Nephron progenitor cell (in vitro differentiated cells): ENCODE measurements at regions not wholly inside any gene's neighbourhood (a gene's known extent, or its start where the extent isn't known, plus 50 kb on each side); places are given as distances from the start of the nearest gene placed in this dataset.

Source experiments
- DNase-seq: peaks from one replicate; pipeline ENCODE4 v3.0.0; 2021
- H3K27ac Mint-ChIP-seq: 2 replicates; pipeline ENCODE4 v1.8.0; 2021; ENCODE audit warnings: mild to moderate bottlenecking, moderate library complexity, mixed read lengths
- H3K27me3 Mint-ChIP-seq: 2 replicates; pipeline ENCODE4 v1.8.0; 2021; ENCODE audit warnings: mild to moderate bottlenecking, low read depth, mixed read lengths; ENCODE audit not compliant: poor library complexity
- H3K36me3 Mint-ChIP-seq: 2 replicates; pipeline ENCODE4 v1.8.0; 2021; ENCODE audit warnings: low read depth, mixed read lengths
- H3K4me1 Mint-ChIP-seq: 2 replicates; pipeline ENCODE4 v1.8.0; 2021; ENCODE audit warnings: mixed read lengths
- H3K4me3 Mint-ChIP-seq: 2 replicates; pipeline ENCODE4 v1.8.0; 2021; ENCODE audit warnings: mild to moderate bottlenecking, moderate library complexity, mixed read lengths
- H3K9me3 Mint-ChIP-seq: 2 replicates; pipeline ENCODE4 v1.8.0; 2021; ENCODE audit warnings: mild to moderate bottlenecking, moderate library complexity, mixed read lengths
- TF ChIP-seq, protein P1 (sequence below): fragments of 200-600 bp; sonication (generic); IDR thresholded peaks from 2 replicates; pipeline ENCODE4 v1.5.0; 2021; ENCODE audit warnings: antibody characterized with exemption

- Mint-ChIP-seq H3K4me3 (no peak overlapping the region), H3K27me3 (peaks cover 3% of the 10 kb centered on the region), H3K4me1 (peaks cover 6% of the 10 kb centered on the region), H3K27ac (no peak overlapping the region), H3K9me3 (peaks cover 22% of the 10 kb centered on the region), H3K36me3 (peaks cover 3% of the 10 kb centered on the region)
- TF ChIP-seq, protein P1, sequence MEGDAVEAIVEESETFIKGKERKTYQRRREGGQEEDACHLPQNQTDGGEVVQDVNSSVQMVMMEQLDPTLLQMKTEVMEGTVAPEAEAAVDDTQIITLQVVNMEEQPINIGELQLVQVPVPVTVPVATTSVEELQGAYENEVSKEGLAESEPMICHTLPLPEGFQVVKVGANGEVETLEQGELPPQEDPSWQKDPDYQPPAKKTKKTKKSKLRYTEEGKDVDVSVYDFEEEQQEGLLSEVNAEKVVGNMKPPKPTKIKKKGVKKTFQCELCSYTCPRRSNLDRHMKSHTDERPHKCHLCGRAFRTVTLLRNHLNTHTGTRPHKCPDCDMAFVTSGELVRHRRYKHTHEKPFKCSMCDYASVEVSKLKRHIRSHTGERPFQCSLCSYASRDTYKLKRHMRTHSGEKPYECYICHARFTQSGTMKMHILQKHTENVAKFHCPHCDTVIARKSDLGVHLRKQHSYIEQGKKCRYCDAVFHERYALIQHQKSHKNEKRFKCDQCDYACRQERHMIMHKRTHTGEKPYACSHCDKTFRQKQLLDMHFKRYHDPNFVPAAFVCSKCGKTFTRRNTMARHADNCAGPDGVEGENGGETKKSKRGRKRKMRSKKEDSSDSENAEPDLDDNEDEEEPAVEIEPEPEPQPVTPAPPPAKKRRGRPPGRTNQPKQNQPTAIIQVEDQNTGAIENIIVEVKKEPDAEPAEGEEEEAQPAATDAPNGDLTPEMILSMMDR: no peak
- no peak for DNase-seq
These were observed 172.8 kb downstream of the NHLRC3 start for GRCh38 chr13:39210961-39211534.

DNA sequence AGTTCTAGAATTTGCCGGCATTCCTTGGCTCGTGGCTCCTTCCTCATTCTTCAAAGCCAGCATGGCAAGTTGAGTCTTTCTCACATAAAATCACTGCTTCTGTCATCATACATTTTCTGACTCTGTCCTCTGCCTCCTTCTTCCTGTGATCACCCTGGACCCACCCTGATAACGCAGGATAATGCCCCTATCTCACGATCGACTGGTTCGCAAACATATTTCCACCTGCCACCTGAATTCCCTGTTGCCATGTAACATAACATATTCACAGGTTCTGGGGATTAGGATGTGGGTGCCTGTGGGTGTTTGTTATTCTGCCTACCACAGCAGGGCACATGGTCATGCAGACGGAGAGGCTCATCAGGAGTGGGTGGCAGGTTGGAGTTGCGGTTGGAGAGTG, 177.7 kb downstream of the NHLRC3 start:
- Mint-ChIP-seq H3K4me3 (no peak overlapping the region), H3K9me3 (peaks cover 21% of the 10 kb centered on the region), H3K27me3 (no peaks in the 10 kb centered on the region), H3K27ac (no peak overlapping the region), H3K4me1 (peaks cover 6% of the 10 kb centered on the region), H3K36me3 (peaks cover 4% of the 10 kb centered on the region)
- TF ChIP-seq, protein P1: no peak
- DNase-seq: no peak

GRCh38 chr13:39217471-39217870, 179.2 kb downstream of the NHLRC3 start:
- no peak for DNase-seq
- Mint-ChIP-seq H3K36me3 (peaks cover 4% of the 10 kb centered on the region), H3K4me3 (no peak overlapping the region), H3K27ac (no peak overlapping the region), H3K27me3 (no peaks in the 10 kb centered on the region), H3K9me3 (peaks cover 33% of the 10 kb centered on the region), H3K4me1 (peaks cover 6% of the 10 kb centered on the region)
- TF ChIP-seq, protein P1: no peak

DNA sequence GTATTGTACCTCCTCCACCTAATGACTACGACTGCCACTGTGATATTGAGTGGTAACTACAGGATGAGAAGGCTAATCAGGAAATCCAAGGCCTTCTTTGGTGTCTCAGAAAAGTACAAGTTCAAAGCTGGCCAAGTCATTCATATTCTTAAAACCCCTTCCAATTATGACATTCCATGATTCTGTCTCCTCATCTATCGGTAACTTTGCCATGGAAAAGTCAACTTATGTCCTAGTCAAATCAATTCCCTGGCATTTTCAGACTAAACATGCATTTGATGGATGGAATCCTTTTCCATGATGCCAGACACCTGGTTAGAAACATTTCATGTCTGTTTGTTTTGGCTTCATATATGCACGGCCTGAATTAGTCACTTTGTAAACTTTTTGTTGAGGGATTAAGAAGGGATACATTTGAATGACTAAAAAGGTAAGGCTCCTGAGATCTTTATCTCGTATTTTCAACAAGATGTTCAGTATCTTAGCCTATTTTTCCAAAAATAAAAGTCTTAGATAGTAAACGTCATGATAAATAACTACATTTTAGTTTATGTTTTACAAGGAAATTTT, 186.5 kb downstream of the NHLRC3 start:
- H3K27me3 Mint-ChIP-seq: peaks cover 2% of the 10 kb centered on the region

GRCh38 chr13:39225860-39226259, 187.6 kb downstream of the NHLRC3 start:
- Mint-ChIP-seq H3K9me3 (peaks cover 24% of the 10 kb centered on the region), H3K27me3 (peaks cover 2% of the 10 kb centered on the region), H3K27ac (peak overlapping the region; percentile 34), H3K36me3 (no peaks in the 10 kb centered on the region), H3K4me3 (no peak overlapping the region), H3K4me1 (no peaks in the 10 kb centered on the region)
- TF ChIP-seq, protein P1: no peak
- DNase-seq: no peak

More for the DNA sequence above, 186.5 kb downstream of the NHLRC3 start:
- no peak for DNase-seq
- Mint-ChIP-seq H3K27ac (no peak overlapping the region), H3K9me3 (peaks cover 34% of the 10 kb centered on the region), H3K4me1 (no peaks in the 10 kb centered on the region), H3K36me3 (no peaks in the 10 kb centered on the region), H3K4me3 (no peak overlapping the region)
- TF ChIP-seq, protein P1: no peak

DNA sequence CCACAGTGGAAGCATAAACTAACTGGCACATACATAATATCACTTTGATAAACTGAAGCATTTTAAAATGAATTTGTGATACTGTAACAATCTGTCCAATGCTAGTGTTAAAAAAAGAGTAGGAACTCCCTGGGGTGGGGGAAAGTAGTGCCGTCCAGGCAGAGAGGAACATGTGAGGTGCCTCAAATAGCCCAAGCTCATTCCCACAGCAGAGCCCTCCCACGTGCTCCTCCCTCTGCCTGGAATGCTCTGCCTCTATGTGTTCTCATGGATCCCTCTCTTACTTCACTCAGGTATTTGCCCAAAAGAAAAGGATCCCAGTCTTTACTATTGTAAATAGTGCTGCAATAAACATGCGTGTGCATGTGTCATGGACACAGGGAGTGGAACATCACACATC, 188.1 kb downstream of the NHLRC3 start:
- Mint-ChIP-seq H3K4me3 (no peak overlapping the region), H3K27ac (no peak overlapping the region), H3K4me1 (no peaks in the 10 kb centered on the region), H3K9me3 (peaks cover 23% of the 10 kb centered on the region), H3K27me3 (peaks cover 2% of the 10 kb centered on the region), H3K36me3 (no peaks in the 10 kb centered on the region)
- TF ChIP-seq, protein P1: no peak
- DNase-seq: no peak
